ENCODE measurements at regions not wholly inside any gene's neighbourhood (a gene's known extent, or its start where the extent isn't known, plus 50 kb on each side); places are given as distances from the start of the nearest gene placed in this dataset.
A peak's percentile ranks its signal among the peaks of the same experiment; 100 is the strongest.

DNA sequence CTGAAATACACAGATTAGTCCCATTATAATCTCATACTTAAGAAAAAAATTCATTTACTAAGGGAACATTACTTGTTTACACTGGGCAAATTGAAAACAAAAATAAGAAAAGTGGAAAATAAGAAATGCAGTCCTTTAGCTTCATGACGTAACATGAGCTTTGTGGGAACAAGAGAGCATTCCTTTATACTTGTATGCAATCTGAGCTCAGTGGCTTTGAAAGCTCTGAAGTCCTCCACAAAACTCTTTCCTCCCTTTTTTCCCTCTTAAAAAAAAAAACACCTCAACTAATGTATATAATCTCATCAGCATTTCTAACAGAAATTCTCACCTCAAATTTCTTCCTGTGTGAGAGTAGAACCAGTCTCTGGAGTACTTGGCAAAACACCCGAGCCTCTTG, 76.9 kb upstream of the OTX2 start:
- H3K27ac Mint-ChIP-seq = no peak overlapping the region
- peaks cover 41% of the 10 kb centered on the region for H3K4me1 Mint-ChIP-seq
- DNase-seq = no peak
- Histone ChIP-seq H3K4me1 (ENCODE audit: control insufficient read depth, insufficient read depth, low read length) (peaks cover 10% of the 10 kb centered on the region), H3K9me3 (ENCODE audit: control insufficient read depth, low read length) (no peaks in the 10 kb centered on the region), H3K4me3 (ENCODE audit: low read length) (no peak overlapping the region), H3K36me3 (ENCODE audit: control insufficient read depth, insufficient read depth, low read length) (no peaks in the 10 kb centered on the region), H3K27me3 (ENCODE audit: control insufficient read depth, insufficient read depth, low read length, poor library complexity, severe bottlenecking) (no peaks in the 10 kb centered on the region), H3K9ac (ENCODE audit: extremely low read depth, low read length, poor library complexity, severe bottlenecking) (no peak overlapping the region), H3K27ac (ENCODE audit: low read depth, low read length) (peak overlapping the region; percentile 34)
- H3K4me3 Mint-ChIP-seq = no peak overlapping the region
- TF ChIP-seq, protein P1, sequence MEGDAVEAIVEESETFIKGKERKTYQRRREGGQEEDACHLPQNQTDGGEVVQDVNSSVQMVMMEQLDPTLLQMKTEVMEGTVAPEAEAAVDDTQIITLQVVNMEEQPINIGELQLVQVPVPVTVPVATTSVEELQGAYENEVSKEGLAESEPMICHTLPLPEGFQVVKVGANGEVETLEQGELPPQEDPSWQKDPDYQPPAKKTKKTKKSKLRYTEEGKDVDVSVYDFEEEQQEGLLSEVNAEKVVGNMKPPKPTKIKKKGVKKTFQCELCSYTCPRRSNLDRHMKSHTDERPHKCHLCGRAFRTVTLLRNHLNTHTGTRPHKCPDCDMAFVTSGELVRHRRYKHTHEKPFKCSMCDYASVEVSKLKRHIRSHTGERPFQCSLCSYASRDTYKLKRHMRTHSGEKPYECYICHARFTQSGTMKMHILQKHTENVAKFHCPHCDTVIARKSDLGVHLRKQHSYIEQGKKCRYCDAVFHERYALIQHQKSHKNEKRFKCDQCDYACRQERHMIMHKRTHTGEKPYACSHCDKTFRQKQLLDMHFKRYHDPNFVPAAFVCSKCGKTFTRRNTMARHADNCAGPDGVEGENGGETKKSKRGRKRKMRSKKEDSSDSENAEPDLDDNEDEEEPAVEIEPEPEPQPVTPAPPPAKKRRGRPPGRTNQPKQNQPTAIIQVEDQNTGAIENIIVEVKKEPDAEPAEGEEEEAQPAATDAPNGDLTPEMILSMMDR (conservative IDR thresholded peaks at IDR 0.05) = no peak
- H3K36me3 Mint-ChIP-seq (ENCODE audit: low read depth) = no peaks in the 10 kb centered on the region
- WGBS, 2 experiments (ENCODE audit: insufficient coverage in 1 of 2, insufficient read length in 1 of 2) = 85 to 91% methylated on average over 2 of the region's 2 CpGs
- peaks cover 15% of the 10 kb centered on the region for H3K27me3 Mint-ChIP-seq (ENCODE audit: insufficient read depth)
- H3K9me3 Mint-ChIP-seq = no peaks in the 10 kb centered on the region

DNA sequence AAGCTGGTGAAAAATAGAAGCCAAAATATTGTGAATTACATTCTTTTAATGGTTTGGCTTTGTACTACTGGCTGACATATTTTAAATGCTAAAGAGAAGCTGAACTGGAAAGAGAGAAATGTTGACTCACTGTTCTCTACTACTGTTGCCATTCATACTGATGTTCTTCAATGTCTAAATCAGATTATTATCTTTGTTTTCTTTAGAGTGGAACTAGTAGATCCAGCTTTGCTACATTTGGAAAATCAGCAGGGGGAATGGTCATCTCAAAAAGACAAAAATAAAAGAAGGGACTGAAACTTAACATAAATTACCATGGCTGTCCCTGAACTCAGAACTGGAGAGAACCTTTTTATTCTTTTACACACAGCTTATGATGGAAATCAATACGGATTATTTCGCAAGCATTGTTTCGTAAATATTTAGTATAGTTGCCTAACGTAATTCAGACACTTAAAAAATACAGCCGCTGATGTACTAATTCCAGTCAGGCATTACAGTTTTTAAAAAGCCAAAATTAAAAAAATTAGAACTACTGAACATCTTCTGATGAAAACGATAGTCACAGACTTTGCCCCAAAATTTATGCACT, 76.3 kb upstream of the OTX2 start:
- Histone ChIP-seq H3K9ac (ENCODE audit: extremely low read depth, low read length, poor library complexity, severe bottlenecking) (no peak overlapping the region), H3K27ac (ENCODE audit: low read depth, low read length) (no peak overlapping the region), H3K9me3 (ENCODE audit: control insufficient read depth, low read length) (no peaks in the 10 kb centered on the region), H3K4me1 (ENCODE audit: control insufficient read depth, insufficient read depth, low read length) (peaks cover 10% of the 10 kb centered on the region), H3K27me3 (ENCODE audit: control insufficient read depth, insufficient read depth, low read length, poor library complexity, severe bottlenecking) (no peaks in the 10 kb centered on the region), H3K4me3 (ENCODE audit: low read length) (no peak overlapping the region), H3K36me3 (ENCODE audit: control insufficient read depth, insufficient read depth, low read length) (no peaks in the 10 kb centered on the region)
- Mint-ChIP-seq H3K4me1 (peaks cover 38% of the 10 kb centered on the region), H3K27ac (no peak overlapping the region), H3K27me3 (ENCODE audit: insufficient read depth) (peaks cover 9% of the 10 kb centered on the region), H3K36me3 (ENCODE audit: low read depth) (no peaks in the 10 kb centered on the region), H3K9me3 (no peaks in the 10 kb centered on the region), H3K4me3 (no peak overlapping the region)
- DNase-seq = no peak
- WGBS, 2 experiments (ENCODE audit: insufficient coverage in 1 of 2, insufficient read length in 1 of 2) = 91 to 93% methylated on average over 6 of the region's 6 CpGs
- TF ChIP-seq, protein P1 (conservative IDR thresholded peaks at IDR 0.05) = no peak

DNA sequence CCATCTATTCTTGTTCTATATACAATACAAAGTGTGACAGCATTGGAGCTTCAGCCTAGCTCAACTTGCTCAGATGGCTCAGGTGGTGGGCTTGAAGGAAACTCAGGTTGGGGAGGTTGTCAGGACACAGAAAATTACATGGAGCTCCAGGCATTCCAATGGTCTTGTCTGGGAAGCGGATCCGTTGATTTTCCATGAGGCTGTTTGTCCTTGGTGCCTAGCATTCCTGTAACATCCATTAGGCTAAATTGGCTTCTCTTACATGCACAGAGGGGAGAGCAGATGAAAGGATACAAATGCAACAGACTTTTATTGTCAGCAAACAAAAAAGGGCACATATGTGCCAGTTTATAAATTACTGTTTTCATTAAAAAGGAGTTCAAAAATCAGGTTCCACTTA, 75.5 kb upstream of the OTX2 start:
- H3K4me1 Mint-ChIP-seq = peaks cover 38% of the 10 kb centered on the region
- Histone ChIP-seq H3K9me3 (ENCODE audit: control insufficient read depth, low read length) (no peaks in the 10 kb centered on the region), H3K27ac (ENCODE audit: low read depth, low read length) (no peak overlapping the region), H3K27me3 (ENCODE audit: control insufficient read depth, insufficient read depth, low read length, poor library complexity, severe bottlenecking) (no peaks in the 10 kb centered on the region), H3K36me3 (ENCODE audit: control insufficient read depth, insufficient read depth, low read length) (no peaks in the 10 kb centered on the region), H3K4me1 (ENCODE audit: control insufficient read depth, insufficient read depth, low read length) (peaks cover 10% of the 10 kb centered on the region), H3K9ac (ENCODE audit: extremely low read depth, low read length, poor library complexity, severe bottlenecking) (no peak overlapping the region), H3K4me3 (ENCODE audit: low read length) (no peak overlapping the region)
- H3K36me3 Mint-ChIP-seq (ENCODE audit: low read depth) = no peaks in the 10 kb centered on the region
- H3K27ac Mint-ChIP-seq = no peak overlapping the region
- WGBS, 2 experiments (ENCODE audit: insufficient coverage in 1 of 2, insufficient read length in 1 of 2) = 47 to 100% methylated on average over 1 to 2 of the region's 2 CpGs
- H3K27me3 Mint-ChIP-seq (ENCODE audit: insufficient read depth) = peaks cover 4% of the 10 kb centered on the region
- no peak for DNase-seq
- no peaks in the 10 kb centered on the region for H3K9me3 Mint-ChIP-seq
- no peak overlapping the region for H3K4me3 Mint-ChIP-seq
- TF ChIP-seq, protein P1 (conservative IDR thresholded peaks at IDR 0.05) = no peak
